HG03196 (cell line): ENCODE measurements at regions not wholly inside any gene's neighbourhood (a gene's known extent, or its start where the extent isn't known, plus 50 kb on each side); places are given as distances from the start of the nearest gene placed in this dataset.

Experiments used
- ATAC-seq: cut with Tn5 transposase; IDR thresholded peaks from one replicate; pipeline ENCODE4 v1.9.1; 2021; ENCODE audit not compliant: unreplicated experiment

DNA sequence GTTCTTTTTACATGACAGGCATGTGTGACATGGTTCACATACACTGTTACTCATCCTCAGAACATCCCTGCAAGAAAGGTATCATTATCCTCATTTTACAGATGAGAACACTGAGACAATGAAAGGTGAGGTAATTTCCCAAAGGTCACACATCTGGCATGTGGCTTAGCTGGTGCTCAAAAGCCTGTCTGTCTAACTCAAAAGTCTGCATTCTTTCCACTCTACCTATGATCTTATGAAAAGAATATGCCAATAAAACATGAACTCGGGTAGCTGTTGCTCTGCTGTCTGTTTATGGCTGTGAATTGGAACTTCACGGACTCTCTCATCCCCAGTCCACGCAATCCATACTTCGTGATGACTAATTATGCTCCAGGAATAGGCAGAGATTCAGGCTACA is 79.0 kb upstream of the ODAD2 start:
- no peak for ATAC-seq

GRCh38 chr10:28075424-28075823 is 76.5 kb upstream of the ODAD2 start:
- ATAC-seq, result no peak

- no peak for ATAC-seq
These were observed 73.7 kb upstream of the ODAD2 start for GRCh38 chr10:28072573-28072972.

DNA sequence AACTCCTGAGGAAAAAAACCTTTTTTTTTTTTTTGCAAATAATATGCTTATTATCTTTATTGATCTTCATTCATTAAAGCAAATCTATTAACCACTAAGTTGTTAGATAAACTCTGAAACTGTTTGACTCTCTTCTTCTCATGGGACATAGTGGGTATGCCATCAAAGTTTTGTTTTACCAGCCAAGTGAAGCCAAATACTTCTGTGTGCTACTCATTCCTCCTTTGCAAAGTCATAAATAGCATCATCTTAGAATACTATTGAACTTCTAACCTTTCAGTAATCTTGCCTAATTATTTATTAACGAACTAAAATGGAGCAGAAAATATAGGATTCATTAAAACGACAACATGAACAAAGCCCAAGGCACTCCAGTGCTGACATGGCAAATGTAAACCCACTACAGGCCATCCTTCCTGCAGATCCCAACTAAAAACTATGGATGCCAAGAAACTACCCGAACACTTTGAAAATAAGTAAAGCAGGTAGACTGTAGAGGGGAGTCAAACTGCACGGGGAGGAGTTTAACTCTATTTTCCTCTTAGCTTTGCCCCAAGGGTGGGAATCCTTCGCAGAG is 61.2 kb upstream of the ODAD2 start:
- no peak for ATAC-seq

- ATAC-seq, result no peak
These were observed 59.9 kb upstream of the ODAD2 start for GRCh38 chr10:28058746-28059145.

GRCh38 chr10:28054228-28054860 is 55.5 kb upstream of the ODAD2 start:
- ATAC-seq, result no peak

GRCh38 chr10:28049286-28049685 is 50.4 kb upstream of the ODAD2 start:
- ATAC-seq, result no peak
